ENCODE measurements at regions not wholly inside any gene's neighbourhood (a gene's known extent, or its start where the extent isn't known, plus 50 kb on each side); places are given as distances from the start of the nearest gene placed in this dataset.

- TF ChIP-seq PATZ1 (tag by site-specific recombination; IDR thresholded peaks at IDR 0.05) = no peak
- no peak for TF ChIP-seq ZNF138 (tag by site-specific recombination; IDR thresholded peaks at IDR 0.05; ENCODE audit: borderline replicate concordance)
- TF ChIP-seq KLF9 (tag by site-specific recombination; IDR thresholded peaks at IDR 0.05; ENCODE audit: low read depth) = no peak
Measured at GRCh38 chr22:47566491-47566890, 804.0 kb downstream of the TBC1D22A start.
